HPDE6-E6E7 (cell line): ENCODE measurements at regions not wholly inside any gene's neighbourhood (a gene's known extent, or its start where the extent isn't known, plus 50 kb on each side); places are given as distances from the start of the nearest gene placed in this dataset.

Source experiments
- DNase-seq: peaks from one replicate; pipeline ENCODE4 v3.0.0; 2011; ENCODE audit warnings: missing footprints; ENCODE audit errors: extremely low spot score

DNA sequence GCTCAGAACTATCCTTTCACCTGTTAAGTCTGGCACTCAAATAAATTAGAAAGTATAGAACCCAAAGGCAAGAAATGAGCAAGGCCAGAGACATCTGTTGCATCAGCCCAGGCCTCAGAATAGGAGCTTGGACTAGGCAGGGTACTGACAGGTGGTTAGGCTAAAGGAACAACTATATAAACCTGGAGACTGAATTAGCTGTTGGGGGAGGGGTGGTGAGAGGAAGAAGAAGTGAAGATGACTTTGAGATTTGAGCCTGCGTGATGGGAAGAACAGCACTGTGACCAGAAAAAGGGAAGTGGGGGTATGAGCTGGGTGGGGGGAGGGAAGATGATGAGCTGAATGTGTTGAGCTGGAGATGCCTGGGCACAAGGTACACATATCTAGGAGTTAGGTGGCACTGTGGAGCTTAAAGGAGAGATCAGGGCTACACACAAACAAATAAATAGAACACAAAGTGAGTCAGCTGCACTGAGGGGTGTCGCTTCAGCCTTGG lies 244.7 kb downstream of the PTEN start:
- no peak for DNase-seq

DNA sequence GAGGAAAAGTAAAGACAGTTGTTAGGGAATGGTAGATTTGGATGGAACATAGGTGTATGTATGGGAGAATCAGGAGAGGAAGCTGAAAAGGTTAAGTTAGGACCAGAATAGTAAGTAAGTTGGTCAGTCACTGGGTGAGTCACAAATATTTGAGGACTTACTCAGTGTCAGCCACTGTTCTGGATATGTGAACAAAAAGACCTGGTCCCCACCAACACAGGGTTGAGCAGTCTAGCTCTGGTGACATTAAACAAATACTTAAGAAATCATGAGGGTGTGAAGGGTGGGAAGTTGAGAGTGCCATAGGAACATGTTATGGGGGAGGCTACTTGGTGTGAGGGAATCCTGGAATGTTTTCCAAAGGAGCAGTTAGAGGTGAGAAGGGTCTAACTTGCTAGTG lies 246.9 kb downstream of the PTEN start:
- DNase-seq: peak; percentile 45

DNA sequence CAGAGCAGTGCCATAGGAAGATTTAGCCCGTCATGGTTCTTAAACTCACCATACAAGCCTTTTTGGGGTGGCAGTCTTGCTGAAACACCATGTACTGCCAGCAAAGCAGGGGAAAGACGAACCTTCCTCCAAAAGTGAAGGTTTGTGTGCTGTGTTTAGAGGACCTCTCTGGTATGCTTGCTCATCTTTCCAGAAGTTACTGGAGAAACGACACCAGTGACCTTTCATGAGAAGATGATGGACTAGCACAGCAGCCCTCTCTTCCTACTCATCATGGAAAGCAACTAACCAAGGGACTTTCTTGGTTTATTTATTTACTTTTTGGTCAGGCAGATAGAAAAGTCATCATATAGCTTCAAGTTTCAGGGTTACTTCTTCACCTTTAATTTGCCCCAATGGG lies 247.4 kb downstream of the PTEN start:
- no peak for DNase-seq

DNA sequence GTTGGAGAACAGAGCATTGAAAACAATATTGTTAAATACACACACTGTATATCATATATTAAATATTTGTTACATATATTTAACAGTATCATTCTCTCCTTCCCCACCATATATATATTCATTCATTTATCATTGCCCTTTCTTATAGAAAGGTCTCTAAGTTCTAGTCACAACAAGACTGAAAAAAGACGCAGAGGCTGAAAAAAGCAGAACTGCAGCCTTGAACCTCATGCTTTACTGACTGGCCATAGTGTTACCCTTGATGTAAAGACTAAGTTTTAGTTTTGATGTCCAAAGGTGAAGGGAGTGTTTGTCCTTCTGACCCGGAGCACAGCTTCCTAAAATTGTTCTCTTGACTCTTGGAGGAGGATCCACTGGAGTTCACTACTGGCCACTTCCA lies 247.9 kb downstream of the PTEN start:
- DNase-seq: no peak

DNA sequence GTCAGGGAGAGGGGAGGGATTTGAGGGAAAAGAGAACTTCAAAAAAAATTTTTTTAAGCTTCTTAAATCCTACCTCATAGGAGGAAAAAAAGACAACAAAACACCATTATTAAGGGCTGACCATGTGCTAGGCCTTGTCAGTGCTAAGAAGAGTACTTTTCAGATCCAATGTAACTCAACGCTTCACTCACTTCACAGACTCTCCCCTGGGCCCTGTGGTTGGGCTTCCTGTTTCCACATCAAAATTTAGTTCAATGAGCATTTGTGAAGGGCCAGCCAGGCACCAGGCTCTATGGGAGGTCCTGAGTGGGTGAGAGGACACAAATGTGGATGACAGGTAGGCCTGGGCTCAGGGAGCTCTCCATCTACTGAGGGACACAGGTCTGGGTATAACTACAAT lies 249.8 kb downstream of the PTEN start:
- no peak for DNase-seq

DNA sequence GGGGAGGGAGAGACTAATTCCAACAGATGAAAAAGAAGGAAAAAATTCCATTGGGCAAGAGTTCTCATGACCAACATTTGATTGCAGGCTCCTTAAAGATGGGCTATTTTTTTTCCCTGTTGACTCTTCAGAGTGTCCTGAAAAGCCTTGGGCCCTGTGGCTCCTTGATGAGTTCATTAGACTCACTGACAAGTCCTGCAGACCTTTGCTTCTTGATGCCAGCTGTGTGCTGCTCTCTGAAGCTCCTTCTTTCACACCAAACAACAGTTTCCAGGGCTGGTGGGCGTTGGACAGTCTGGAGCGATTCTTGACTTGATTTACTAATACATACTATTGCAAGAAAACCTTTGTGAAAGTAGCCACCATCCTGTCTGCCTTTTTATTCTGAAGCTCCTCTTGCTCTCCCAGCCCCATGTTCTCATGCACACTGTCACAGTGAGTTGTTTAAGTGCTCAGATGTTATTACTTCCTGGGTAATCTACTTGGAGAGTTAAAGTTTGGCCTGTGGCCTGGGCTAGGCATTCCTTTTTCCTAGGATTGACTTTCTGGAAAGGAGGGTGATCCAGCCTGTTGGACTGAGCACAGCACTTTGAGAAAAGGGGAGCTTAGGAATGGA lies 250.3 kb downstream of the PTEN start:
- DNase-seq: no peak

DNA sequence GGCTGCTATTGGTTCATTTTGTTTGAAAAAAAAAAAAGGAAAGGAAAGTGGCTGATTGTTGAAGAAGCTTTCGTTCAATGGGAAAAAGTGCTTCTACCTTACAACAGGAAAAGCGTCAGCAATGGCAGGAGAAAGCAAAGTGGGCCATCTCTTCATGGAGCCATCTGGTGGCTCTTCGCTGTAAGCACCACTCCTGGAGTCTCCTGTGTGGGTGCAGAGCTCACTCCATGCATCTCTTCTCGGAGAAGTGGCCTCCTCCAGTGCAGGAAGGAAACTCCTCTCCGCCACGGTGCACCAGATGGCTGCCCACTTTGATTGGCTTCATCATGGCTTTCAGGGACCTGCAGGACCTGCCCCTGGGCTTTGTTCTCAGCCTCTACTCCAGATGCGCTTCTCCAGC lies 250.9 kb downstream of the PTEN start:
- DNase-seq: peak; percentile 56

DNA sequence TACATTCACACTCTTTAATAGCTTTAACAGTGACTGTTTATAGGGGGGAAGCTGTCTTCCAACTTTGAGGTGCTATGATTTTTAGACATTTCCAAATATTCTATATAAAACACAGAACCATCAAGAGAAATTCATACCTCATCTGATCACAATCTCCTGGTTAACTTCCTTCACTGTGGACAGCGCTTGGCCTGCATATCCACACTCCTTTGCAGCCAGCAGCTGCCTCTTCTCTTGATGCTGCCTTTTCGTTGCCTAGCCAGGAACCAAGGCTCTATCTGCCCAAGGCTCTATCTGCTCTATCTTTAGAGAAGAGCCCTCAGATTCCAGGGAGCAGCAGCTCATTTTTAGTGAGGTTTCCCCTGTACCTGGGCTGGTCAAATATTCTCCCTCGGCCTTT lies 252.0 kb downstream of the PTEN start:
- DNase-seq: no peak

DNA sequence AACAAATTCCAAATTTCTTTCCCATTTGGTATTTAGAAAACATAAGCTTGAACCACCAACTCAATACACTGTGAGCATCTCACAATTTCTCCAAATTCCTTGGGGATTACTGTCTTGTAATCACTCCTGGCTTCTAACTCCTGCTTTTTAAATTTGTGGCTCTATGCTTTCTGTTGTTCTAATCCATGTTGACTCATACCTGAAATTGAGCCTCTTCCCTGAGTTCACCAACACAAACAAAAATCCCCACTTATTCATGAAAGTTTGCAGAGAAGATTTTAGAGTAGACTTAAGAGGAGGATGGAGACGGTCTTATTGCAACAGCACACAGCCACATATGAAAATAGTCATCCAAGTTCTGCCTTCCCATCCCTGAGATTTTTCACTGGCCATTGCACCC lies 252.5 kb downstream of the PTEN start:
- no peak for DNase-seq

DNA sequence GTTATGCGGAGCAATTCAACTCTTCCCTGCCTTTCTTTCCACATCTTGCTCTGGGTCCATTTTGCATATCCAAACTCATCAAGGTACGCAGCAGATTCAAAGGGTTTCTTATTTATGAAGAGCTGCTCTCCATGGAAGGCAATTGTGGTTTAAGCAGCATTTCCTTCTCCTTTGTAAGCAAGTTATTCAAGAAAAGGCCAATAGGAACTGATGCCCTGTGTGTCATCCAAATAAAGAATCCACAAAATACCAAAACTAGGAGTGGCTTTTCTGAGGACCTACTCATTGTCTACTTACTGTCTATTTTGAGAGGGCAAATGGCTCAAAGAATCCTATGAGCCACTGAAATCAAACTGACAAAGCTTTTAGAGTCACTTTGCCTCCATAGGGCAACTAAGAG lies 253.1 kb downstream of the PTEN start:
- no peak for DNase-seq

DNA sequence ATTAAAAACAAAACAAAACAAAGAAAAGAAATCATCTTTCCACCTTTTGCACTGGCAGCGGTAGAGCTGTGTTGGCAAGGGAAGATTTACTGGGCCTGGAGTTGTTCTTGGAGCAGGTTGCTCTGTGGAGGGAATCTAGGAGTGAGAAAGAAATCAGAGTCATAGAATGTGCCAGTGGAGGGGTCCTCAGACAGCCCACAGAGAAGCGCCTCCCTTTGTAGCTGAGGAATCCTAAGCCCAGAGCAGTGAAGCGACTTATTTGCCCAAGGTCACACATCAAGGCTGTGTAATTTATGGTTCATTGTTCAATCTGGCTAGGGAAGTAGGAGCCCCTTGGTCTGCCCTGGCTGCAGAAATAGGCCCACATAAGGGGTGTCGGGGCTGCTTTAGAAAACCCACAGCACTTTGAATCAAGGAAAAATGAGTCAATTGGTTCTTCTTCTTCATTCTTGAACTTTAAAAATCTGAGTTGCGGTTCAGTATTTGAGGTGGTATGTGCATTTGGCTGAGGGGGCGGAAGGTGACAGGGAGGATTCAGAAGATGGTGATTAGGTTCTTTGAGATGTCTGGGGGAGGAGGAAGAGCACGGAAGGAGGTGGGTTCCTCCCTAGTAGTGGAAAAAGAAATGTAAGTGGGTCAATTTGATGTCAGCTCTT lies 253.7 kb downstream of the PTEN start:
- DNase-seq: no peak

DNA sequence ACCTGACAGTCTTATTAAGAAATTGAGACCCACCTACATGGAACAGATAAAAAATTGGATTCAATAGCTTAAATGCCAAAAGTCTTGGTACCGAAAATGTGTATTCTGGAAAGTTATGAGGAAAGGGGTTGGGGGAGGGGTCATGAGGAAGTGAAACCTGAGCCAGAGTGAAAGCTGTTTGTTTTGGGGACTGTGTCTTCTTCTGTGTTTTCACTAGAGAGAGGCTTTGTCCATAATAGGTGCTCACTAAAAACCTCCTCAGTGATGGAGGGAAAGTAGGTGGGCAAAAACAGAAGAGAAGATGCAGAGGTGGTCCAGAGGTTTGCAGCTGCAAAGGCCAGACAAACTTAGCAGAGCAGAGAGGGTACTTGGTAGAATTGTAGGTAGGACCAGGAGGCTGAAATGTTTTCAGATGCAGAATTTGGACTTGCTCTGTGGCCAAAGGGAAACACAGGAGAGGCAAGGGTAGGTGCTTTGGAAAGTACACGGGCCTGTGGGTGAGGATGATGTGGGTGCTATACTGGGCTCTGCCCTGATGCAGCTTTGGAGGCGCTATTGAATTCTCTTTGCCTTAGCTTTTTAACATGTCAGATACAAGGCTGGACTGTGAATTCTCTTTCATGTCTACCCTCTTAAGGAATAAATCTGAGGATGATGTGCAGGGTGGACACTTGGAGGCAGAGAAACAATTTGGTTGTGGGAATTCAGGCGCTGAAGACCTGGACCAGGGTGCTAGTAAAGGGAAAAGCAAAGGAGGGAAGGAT lies 254.6 kb downstream of the PTEN start:
- DNase-seq: no peak

DNA sequence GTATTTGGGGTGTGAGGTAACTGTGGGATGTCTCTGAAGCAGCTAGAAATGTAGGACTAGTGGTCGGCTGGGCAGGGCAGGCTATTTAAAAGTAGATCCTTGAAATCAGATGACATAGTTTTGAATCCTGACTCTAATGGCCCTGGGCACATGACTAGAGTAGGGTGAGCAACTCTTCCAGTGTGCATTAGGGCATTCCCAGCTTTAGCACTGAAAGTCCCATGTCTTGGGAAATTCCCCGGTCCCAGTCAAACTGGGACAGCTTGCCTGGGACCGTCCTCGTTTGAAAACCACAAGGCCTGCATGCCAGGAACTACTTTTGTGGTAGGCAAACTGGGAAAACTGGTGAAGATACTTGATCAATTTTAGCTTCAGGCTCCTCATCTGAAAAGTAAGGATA lies 255.3 kb downstream of the PTEN start:
- DNase-seq: no peak

DNA sequence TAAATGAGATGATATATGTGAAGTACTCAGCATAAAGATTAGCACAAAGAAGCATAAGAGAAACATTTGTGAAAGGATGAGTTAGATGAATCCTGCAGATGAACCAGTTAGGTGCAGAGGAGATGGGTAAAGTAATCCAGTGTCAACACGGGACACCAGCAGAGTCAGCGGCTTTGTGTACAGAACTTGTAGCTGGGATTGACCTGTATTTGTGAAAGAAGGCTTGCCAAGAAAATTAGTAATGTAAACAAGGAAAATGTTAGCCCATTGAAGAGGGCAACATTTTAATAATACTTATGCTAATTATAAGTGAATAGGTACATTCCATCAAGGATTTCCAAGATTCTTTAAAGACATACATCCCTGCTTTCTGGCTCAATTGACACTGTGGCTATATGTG lies 255.7 kb downstream of the PTEN start:
- no peak for DNase-seq

DNA sequence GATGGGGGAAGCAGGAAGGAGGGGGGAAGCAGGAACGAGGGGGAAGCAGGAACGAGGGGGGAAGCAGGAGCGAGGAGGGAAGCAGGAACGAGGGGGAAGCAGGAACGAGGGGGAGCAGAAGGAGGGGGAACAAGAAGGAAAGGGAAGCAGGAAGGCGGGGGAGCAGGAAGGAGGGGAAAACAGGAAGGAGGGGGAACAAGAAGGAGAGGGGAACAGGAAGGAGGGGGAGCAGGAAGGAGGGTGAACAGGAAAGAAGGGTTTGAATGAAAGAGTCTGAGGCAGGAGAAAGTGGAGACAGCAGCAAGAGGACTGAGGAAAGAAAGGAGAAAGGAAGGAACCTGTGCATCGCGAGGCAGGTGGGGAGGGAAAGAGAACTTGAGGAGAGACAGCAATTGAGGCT lies 256.6 kb downstream of the PTEN start:
- no peak for DNase-seq

DNA sequence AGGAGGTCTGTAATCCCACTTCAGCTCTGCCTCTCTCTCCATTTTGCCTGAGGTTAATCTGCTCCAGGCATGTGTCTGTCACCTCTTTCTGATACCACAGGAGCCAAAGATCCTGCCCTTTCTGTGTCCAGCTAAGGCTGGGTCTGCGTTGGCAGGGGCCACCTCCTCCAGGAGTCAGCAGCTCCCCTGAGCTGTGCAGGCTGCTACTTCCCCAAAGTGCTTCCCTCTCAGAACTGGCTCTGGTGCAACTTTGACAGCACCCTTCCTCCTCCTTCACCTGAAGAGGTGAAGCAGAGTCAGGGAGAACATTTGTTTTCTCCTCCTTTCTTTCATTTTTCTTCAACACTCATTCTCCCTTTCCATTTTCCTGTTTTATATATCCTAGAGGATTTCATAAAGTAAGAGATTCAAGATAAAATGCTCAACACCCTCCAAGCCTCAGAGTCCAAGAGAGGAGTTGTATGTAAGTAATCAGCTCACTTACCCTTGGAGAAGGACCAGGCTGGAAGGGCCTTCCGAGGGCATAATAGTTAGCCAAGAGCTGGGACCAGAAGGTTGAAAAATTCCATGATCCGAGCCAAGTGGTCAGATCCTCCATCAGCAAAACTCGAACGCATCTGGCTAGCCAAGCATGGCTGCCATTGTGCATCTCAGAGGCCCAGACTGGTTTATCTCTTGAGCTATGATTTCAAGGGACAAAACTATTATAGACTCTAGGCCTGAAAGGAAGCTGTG lies 257.3 kb downstream of the PTEN start:
- DNase-seq: no peak

DNA sequence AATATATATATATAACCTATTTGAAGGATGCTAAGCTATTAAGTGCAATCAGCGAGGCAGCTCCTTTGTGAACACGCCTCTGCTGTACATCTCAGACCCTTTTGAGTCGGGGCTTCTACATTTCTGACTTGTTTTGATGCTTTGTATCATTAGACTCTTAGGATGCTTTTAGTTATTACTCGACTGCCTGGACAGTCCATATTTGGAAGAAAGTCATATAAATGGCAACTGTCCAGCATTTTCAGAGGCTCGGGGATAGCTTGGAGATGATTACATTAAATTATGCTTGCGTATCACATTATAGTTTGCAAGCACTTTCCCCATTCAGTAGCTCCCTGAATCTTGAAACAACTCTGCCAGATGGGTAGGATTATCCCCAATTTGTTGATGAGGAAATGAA lies 257.9 kb downstream of the PTEN start:
- no peak for DNase-seq

DNA sequence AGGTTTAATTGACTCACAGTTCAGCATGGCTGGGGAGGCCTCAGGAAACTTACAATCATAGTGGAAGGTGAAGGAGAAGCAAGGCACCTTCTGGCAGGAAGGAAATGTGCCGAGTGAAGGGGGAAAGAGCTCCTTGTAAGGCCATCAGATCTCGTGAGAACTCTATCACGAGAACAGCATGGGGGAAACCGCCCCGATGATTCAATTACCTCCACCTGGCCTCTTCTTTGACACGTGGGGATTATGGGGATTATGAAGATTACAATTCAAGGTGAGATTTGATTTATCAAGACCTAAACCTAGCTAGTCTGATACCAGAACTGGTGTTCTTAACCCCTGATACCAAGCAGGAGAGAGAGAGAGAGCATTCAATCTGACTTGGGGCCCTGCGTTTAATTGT lies 258.7 kb downstream of the PTEN start:
- no peak for DNase-seq

DNA sequence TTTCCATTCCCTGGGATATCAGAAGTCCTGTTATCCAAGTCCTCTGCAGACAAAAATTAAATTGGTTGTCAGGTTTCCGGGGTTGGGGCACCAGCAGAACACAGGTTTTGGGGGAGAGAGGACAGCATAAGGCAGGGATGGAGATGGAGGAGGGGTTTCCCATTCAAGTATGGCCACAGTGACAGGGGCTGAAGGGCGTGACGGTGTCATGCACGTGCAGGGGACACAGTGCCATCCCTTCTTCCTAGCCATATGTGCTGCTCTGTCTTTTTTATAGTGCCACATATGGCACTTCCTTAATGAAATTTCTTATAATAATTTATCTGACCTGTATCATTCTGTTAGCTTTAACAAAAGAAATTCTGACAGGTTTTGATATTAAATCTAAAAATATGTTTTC lies 259.2 kb downstream of the PTEN start:
- DNase-seq: no peak

DNA sequence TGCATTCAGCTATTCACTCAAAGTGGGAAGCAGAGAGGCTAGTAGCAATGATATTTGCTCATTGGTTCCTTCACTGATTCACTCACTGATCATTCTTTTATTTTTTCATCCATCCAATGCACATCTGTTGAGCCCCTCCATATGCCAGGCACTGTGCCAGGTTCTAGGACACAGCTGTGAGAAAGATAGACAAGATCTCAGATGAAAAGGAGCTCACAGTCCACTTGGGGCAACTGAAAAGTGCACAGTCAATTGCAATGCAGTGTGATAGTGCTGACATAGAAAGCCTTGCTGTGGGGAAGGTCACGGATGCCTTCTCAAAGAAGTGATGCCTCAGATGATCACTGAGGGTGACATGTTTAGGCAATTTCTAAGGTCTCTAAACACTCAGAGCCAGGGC lies 262.3 kb downstream of the PTEN start:
- DNase-seq: no peak

DNA sequence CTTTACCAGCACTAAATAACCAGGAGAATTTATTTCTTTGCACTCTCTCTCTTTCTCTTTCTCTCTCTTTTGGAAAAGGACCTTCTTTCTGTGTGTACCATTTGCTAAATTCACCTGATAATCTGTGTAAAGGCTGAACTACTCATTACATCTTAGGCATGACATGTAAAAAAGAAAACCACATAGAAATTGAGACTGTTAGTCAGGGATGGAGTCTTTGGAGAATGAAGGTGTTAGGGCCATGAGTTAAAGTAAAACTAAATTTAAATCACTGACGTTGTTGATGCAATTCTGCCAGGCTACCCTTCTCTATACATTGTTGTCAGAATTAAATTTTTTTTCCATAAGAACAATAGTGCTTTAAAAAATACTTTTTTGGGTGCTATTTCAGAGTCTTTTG lies 263.3 kb downstream of the PTEN start:
- DNase-seq: no peak

DNA sequence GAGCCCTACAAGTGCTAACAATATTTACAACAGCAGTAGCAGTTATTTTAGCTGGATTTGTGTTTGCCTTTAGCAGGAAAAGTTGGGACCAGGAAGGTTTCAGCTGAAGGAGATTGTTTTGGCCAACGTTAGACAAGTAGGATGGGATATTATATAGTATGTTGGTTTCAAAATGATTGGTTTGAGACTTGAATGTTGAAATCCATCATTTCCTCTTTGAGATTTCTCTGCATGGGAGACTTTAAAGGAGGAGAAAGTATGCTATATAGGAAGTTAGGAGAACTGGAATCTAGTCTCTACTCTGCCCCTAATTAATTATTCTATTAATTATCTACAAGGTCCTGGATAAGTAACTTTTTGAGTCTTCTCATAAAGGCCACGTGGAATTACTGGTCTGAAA lies 263.8 kb downstream of the PTEN start:
- DNase-seq: no peak

DNA sequence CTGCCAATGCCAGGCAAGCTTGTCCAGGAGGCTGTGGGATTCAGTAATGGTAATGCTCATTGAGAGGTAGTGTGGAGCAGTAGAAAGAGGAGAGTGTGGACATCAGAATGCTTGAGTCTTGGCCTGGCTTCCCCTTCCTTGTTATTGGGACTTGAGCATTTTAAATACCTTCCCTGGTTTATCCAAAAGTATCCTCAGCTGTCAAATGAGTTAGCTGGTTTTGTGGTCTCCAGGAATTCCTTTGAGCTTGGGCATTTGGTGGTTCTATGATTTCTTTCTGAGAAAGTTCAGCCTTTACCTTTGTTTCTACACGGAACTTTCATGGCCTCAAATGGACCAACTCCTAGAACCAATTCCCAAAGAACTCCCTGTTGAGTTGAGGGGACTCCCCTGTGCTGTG lies 264.3 kb downstream of the PTEN start:
- no peak for DNase-seq
